ENCODE measurements at regions not wholly inside any gene's neighbourhood (a gene's known extent, or its start where the extent isn't known, plus 50 kb on each side); places are given as distances from the start of the nearest gene placed in this dataset.

DNA sequence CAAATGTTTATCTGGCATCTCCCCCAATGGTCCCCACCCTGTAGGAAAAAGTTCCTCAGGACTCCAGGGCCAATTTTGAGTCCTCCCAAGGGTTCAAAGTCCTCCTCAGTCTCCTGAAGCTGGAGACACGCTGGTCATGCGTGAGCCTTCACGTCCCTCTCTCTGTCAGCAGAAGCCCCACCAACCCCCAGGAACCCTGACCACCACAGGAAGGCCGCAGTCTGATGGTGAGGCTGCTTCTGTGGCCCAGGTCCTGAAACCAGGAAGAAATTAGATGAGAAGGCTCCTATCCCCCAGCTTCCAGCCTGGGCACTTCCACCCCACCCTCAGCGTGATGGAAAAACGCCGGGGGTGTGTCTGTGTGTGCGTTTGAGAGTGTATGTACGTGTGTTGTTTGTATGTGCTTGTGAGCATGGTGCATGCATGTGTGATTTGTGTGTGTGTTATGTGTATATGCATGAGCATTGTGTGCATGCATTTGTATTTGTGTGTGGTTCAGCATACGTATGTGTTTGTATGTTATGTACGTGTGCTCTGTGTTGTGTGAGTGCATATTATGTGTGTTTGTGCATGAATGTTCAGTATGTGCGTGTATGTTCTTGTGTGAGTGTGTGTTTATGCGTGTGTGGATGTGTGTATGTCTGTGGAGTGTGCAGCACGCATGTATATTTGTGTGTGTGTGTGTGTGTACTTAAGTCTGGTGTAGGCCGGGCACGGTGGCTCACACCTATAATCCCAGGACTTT lies 92.5 kb downstream of the SIK1 start:
- Histone ChIP-seq H3K4me1 (ENCODE audit: insufficient read depth, low read length, poor library complexity, severe bottlenecking) (no peaks in the 10 kb centered on the region), H3K9me3 (ENCODE audit: insufficient read depth, low read depth, low read length) (no peaks in the 10 kb centered on the region), H3K9ac (ENCODE audit: low read depth, low read length, poor library complexity, severe bottlenecking) (no peak overlapping the region)

DNA sequence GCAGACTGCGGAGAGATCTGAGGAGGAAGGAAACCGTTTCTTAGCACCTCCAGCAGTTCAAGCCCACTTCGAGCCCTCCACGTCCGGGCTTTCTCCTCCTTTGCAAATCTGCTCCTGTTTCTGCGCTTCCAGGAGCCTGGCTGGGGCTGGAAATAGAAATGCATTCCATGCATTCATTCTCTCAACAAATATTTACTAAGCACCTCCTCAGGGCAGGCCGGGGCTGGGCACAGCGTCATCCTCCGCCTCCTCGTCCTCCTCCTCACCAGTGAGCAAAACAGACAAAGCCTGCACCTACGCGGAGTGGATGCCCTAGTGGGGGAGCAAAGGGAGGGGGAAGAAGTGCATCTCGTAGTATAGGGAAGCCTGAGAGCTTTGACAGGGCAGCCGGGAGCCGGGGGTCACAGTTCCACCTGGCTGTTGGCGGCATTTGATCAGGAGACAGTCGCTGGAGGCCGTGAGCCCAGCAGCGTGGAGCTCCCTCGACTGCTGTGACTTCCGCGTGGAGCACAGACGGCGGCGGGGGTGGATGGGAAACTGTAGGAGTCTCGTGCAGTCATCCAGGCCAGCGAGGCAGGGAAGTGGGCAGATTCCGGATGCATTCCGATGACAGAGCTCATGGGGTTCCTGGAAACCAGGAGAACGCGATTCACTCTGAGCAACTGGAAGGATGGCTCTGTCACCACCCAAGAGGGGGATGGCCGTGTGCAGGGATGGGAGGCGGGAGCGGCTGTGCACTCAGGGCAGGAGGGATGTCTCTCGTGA lies 93.5 kb downstream of the SIK1 start:
- no peaks in the 10 kb centered on the region for H3F3A ChIP-seq (ENCODE audit: low read depth)
- no peak overlapping the region for H3K9ac ChIP-seq (ENCODE audit: low read depth, low read length, poor library complexity, severe bottlenecking)
- no peaks in the 10 kb centered on the region for H3K4me1 ChIP-seq (ENCODE audit: insufficient read depth, low read length, poor library complexity, severe bottlenecking)
- no peak overlapping the region for H2AFZ ChIP-seq (ENCODE audit: low read length)
- no peak for TF ChIP-seq EZH2phosphoT487 (IDR thresholded peaks at IDR 0.05; ENCODE audit: borderline replicate concordance)
- TF ChIP-seq, protein P1, sequence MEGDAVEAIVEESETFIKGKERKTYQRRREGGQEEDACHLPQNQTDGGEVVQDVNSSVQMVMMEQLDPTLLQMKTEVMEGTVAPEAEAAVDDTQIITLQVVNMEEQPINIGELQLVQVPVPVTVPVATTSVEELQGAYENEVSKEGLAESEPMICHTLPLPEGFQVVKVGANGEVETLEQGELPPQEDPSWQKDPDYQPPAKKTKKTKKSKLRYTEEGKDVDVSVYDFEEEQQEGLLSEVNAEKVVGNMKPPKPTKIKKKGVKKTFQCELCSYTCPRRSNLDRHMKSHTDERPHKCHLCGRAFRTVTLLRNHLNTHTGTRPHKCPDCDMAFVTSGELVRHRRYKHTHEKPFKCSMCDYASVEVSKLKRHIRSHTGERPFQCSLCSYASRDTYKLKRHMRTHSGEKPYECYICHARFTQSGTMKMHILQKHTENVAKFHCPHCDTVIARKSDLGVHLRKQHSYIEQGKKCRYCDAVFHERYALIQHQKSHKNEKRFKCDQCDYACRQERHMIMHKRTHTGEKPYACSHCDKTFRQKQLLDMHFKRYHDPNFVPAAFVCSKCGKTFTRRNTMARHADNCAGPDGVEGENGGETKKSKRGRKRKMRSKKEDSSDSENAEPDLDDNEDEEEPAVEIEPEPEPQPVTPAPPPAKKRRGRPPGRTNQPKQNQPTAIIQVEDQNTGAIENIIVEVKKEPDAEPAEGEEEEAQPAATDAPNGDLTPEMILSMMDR (conservative IDR thresholded peaks at IDR 0.05; ENCODE audit: low read length), result no peak
- H3K79me2 ChIP-seq (ENCODE audit: insufficient read depth, low read length), result no peaks in the 10 kb centered on the region
- H3K9me3 ChIP-seq (ENCODE audit: insufficient read depth, low read depth, low read length), result no peaks in the 10 kb centered on the region
- no peaks in the 10 kb centered on the region for H3K9me2 ChIP-seq (replicated peaks; ENCODE audit: low read depth, low read length)
- no peak overlapping the region for H3K4me3 ChIP-seq (ENCODE audit: low read length, poor library complexity, severe bottlenecking)
- no peak overlapping the region for H3K4me2 ChIP-seq (ENCODE audit: low read depth, low read length, poor library complexity, severe bottlenecking)
- H4K20me1 ChIP-seq (ENCODE audit: insufficient read depth, low read length, poor library complexity, severe bottlenecking), result no peaks in the 10 kb centered on the region
- no peaks in the 10 kb centered on the region for H3K36me3 ChIP-seq (ENCODE audit: insufficient read depth, low read length)
- H3K27me3 ChIP-seq (ENCODE audit: insufficient read depth, low read length, poor library complexity, severe bottlenecking), result no peaks in the 10 kb centered on the region

More for the DNA sequence above, 92.5 kb downstream of the SIK1 start:
- TF ChIP-seq EZH2phosphoT487 (IDR thresholded peaks at IDR 0.05; ENCODE audit: borderline replicate concordance), result no peak
- TF ChIP-seq, protein P1 (conservative IDR thresholded peaks at IDR 0.05; ENCODE audit: low read length), result no peak
- Histone ChIP-seq H2AFZ (ENCODE audit: low read length) (no peak overlapping the region), H3K79me2 (ENCODE audit: insufficient read depth, low read length) (no peaks in the 10 kb centered on the region), H3K4me3 (ENCODE audit: low read length, poor library complexity, severe bottlenecking) (no peak overlapping the region), H3K36me3 (ENCODE audit: insufficient read depth, low read length) (no peaks in the 10 kb centered on the region), H3F3A (ENCODE audit: low read depth) (no peaks in the 10 kb centered on the region), H3K27me3 (ENCODE audit: insufficient read depth, low read length, poor library complexity, severe bottlenecking) (no peaks in the 10 kb centered on the region), H4K20me1 (ENCODE audit: insufficient read depth, low read length, poor library complexity, severe bottlenecking) (no peaks in the 10 kb centered on the region), H3K9me2 (replicated peaks; ENCODE audit: low read depth, low read length) (no peaks in the 10 kb centered on the region), H3K4me2 (ENCODE audit: low read depth, low read length, poor library complexity, severe bottlenecking) (no peak overlapping the region)

DNA sequence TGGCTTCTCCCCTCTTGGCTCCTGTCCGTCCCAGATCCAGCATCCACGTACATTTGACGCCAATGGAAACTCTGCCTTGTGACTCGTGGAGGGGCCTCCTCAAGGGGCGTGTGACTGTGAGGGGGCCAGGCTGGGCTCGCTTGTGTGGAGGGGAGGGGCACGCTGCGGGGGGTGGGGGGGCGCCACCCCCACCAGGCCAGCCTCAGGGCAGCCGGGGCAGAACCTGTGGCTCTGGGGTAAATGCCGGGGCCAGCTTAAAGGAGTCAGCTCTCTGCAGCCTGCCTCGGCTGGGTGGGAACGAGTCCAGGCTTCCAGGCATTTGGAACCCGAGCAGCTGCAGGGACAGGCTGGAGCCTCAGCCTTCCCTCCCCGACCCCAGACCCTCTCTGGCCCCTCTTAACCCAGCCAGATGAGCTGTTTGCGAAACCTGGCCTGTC lies 94.1 kb downstream of the SIK1 start:
- Histone ChIP-seq H3F3A (ENCODE audit: low read depth) (no peaks in the 10 kb centered on the region), H3K4me2 (ENCODE audit: low read depth, low read length, poor library complexity, severe bottlenecking) (no peak overlapping the region), H3K9ac (ENCODE audit: low read depth, low read length, poor library complexity, severe bottlenecking) (no peak overlapping the region), H3K9me3 (ENCODE audit: insufficient read depth, low read depth, low read length) (no peaks in the 10 kb centered on the region), H3K79me2 (ENCODE audit: insufficient read depth, low read length) (no peaks in the 10 kb centered on the region), H3K9me2 (replicated peaks; ENCODE audit: low read depth, low read length) (no peaks in the 10 kb centered on the region), H3K4me3 (ENCODE audit: low read length, poor library complexity, severe bottlenecking) (no peak overlapping the region), H2AFZ (ENCODE audit: low read length) (no peak overlapping the region), H3K36me3 (ENCODE audit: insufficient read depth, low read length) (no peaks in the 10 kb centered on the region), H3K27me3 (ENCODE audit: insufficient read depth, low read length, poor library complexity, severe bottlenecking) (no peaks in the 10 kb centered on the region), H3K4me1 (ENCODE audit: insufficient read depth, low read length, poor library complexity, severe bottlenecking) (no peaks in the 10 kb centered on the region), H4K20me1 (ENCODE audit: insufficient read depth, low read length, poor library complexity, severe bottlenecking) (no peaks in the 10 kb centered on the region)
- TF ChIP-seq, protein P1 (conservative IDR thresholded peaks at IDR 0.05; ENCODE audit: low read length), result no peak
- TF ChIP-seq EZH2phosphoT487 (IDR thresholded peaks at IDR 0.05; ENCODE audit: borderline replicate concordance), result no peak

All from Loucy (cell line).